Trophoblast cell (in vitro differentiated cells and primary cell): ENCODE measurements at regions not wholly inside any gene's neighbourhood (a gene's known extent, or its start where the extent isn't known, plus 50 kb on each side); places are given as distances from the start of the nearest gene placed in this dataset.

Experiments
- DNase-seq, 2 donors: peaks; one replicate each; pipeline ENCODE4 v3.0.0-alpha.2; 2016
- H2AFZ ChIP-seq: 2 replicates; pipeline ENCODE4 v1.6.1; 2013; ENCODE audit warnings: low read length, moderate library complexity, mild to moderate bottlenecking; ENCODE audit not compliant: insufficient read depth, poor library complexity
- H2AK5ac ChIP-seq: 2 replicates; pipeline ENCODE4 v1.6.1; 2013; ENCODE audit warnings: mild to moderate bottlenecking, low read length
- H2BK120ac ChIP-seq: 2 replicates; pipeline ENCODE4 v1.6.1; 2013; ENCODE audit warnings: low read length, mild to moderate bottlenecking, moderate library complexity; ENCODE audit not compliant: insufficient read depth, poor library complexity
- H2BK12ac ChIP-seq: 2 replicates; pipeline ENCODE4 v1.6.1; 2013; ENCODE audit warnings: mild to moderate bottlenecking, low read length, moderate library complexity
- H2BK5ac ChIP-seq: 2 replicates; pipeline ENCODE4 v1.6.1; 2013; ENCODE audit warnings: low read length, low read depth, moderate library complexity, mild to moderate bottlenecking; ENCODE audit not compliant: poor library complexity
- H3K14ac ChIP-seq: 2 replicates; pipeline ENCODE4 v1.6.1; 2013; ENCODE audit warnings: mild to moderate bottlenecking, low read length
- H3K18ac ChIP-seq: 2 replicates; pipeline ENCODE4 v1.6.1; 2013; ENCODE audit warnings: mild to moderate bottlenecking, low read length
- H3K23ac ChIP-seq: 2 replicates; pipeline ENCODE4 v1.6.1; 2013; ENCODE audit warnings: low read length
- H3K27ac ChIP-seq: 2 replicates; pipeline ENCODE4 v1.5.1; 2013; ENCODE audit warnings: low read depth, mild to moderate bottlenecking, inconsistent platforms, low read length, moderate library complexity
- H3K27me3 ChIP-seq: 2 replicates; pipeline ENCODE4 v1.6.1; 2013; ENCODE audit warnings: inconsistent platforms, mild to moderate bottlenecking, low read length, moderate library complexity; ENCODE audit not compliant: insufficient read depth
- H3K36me3 ChIP-seq, 2 experiments: 1 replicate in 1 of 2; 2 replicates in 1 of 2; pipeline ENCODE4 v1.6.1; 2013; ENCODE audit warnings: low read length in 2 of 2, mild to moderate bottlenecking in 2 of 2, moderate library complexity in 1 of 2; ENCODE audit not compliant: insufficient read depth in 2 of 2, control insufficient read depth in 1 of 2
- H3K4ac ChIP-seq: 2 replicates; pipeline ENCODE4 v1.6.1; 2013; ENCODE audit warnings: low read depth, mild to moderate bottlenecking, low read length, moderate library complexity
- H3K4me1 ChIP-seq, 2 experiments: 1 replicate in 1 of 2; 2 replicates in 1 of 2; pipeline ENCODE4 v1.6.1; 2013; ENCODE audit warnings: low read length in 2 of 2, mild to moderate bottlenecking in 2 of 2, moderate library complexity in 1 of 2; ENCODE audit not compliant: insufficient read depth in 2 of 2, control insufficient read depth in 1 of 2
- H3K4me2 ChIP-seq: 2 replicates; pipeline ENCODE4 v1.6.1; 2013; ENCODE audit warnings: inconsistent platforms, mild to moderate bottlenecking, low read length, moderate library complexity
- H3K4me3 ChIP-seq: 2 replicates; pipeline ENCODE4 v1.5.1; 2013; ENCODE audit warnings: mild to moderate bottlenecking, low read depth, low read length, inconsistent platforms
- H3K79me1 ChIP-seq: one replicate; pipeline ENCODE4 v1.6.1; 2013; ENCODE audit warnings: low read length
- H3K79me2 ChIP-seq: 2 replicates; pipeline ENCODE4 v1.6.1; 2013; ENCODE audit warnings: low read length, mild to moderate bottlenecking; ENCODE audit not compliant: control insufficient read depth, insufficient read depth, poor library complexity
- H3K9ac ChIP-seq: 2 replicates; pipeline ENCODE4 v1.6.1; 2013; ENCODE audit warnings: mild to moderate bottlenecking, low read length
- H3K9me3 ChIP-seq: 2 replicates; pipeline ENCODE4 v1.6.1; 2013; ENCODE audit warnings: low read depth, mild to moderate bottlenecking, control low read depth, inconsistent platforms, low read length; ENCODE audit not compliant: insufficient read depth
- H4K12ac ChIP-seq: 2 replicates; pipeline ENCODE4 v1.6.1; 2013; ENCODE audit warnings: low read depth, mild to moderate bottlenecking, low read length, moderate library complexity
- H4K8ac ChIP-seq: 2 replicates; pipeline ENCODE4 v1.6.1; 2013; ENCODE audit warnings: low read depth, mild to moderate bottlenecking, low read length, moderate library complexity
- H4K91ac ChIP-seq: one replicate; pipeline ENCODE4 v1.6.1; 2013; ENCODE audit warnings: low read depth, mild to moderate bottlenecking, low read length, moderate library complexity
- WGBS: extraction: QIAGEN DNeasy Blood & Tissue Kit; methylation state at CpG from one replicate; pipeline ENCODE4 v1.1.7; 2013; ENCODE audit warnings: missing lambda C conversion rate; ENCODE audit not compliant: insufficient read length, insufficient coverage; ENCODE audit errors: extremely low coverage; 5-methylcytosine and 5-hydroxymethylcytosine counted together

DNA sequence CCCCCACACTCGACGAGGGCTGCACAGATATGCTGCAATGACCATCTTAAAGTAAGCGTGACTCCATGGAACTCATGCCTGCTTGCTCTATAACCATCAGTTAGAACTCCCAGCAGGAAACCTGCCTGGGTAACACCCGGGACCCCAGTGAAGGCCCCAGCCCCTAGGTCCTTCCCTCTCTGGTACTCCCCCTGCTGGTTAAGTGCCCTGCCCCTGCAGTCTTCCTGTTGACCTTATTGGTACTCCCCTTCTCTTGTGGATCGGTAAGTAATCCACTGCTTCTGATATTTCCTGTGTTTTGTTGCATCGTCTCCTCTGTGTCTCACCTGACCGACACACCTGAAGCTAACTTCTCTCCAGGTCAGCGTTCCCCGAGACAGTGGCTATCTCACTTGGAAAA is 104.8 kb upstream of the COG2 start:
- no peak overlapping the region for H3K23ac ChIP-seq
- H4K12ac ChIP-seq, result no peak overlapping the region
- H3K4me3 ChIP-seq, result no peak overlapping the region
- no peaks in the 10 kb centered on the region for H3K9me3 ChIP-seq
- H3K4ac ChIP-seq, result no peak overlapping the region
- H2BK12ac ChIP-seq, result no peak overlapping the region
- no peak overlapping the region for H3K27ac ChIP-seq
- no peak overlapping the region for H4K8ac ChIP-seq
- peak overlapping the region; percentile 29 for H3K9ac ChIP-seq
- H3K18ac ChIP-seq, result no peak overlapping the region
- no peak overlapping the region for H3K14ac ChIP-seq
- no peak overlapping the region for H2BK5ac ChIP-seq
- H3K79me2 ChIP-seq, result no peaks in the 10 kb centered on the region
- H3K4me2 ChIP-seq, result no peak overlapping the region
- no peaks in the 10 kb centered on the region for H3K79me1 ChIP-seq
- H2AK5ac ChIP-seq, result no peak overlapping the region
- no peaks in the 10 kb centered on the region for H3K36me3 ChIP-seq
- DNase-seq, result no peak
- H2AFZ ChIP-seq, result no peak overlapping the region
- WGBS, result no CpG with 5 or more reads among the region's 9 CpGs
- H3K4me1 ChIP-seq, result no peaks in the 10 kb centered on the region
- no peak overlapping the region for H4K91ac ChIP-seq
- H2BK120ac ChIP-seq, result no peak overlapping the region
- H3K27me3 ChIP-seq, result no peaks in the 10 kb centered on the region

DNA sequence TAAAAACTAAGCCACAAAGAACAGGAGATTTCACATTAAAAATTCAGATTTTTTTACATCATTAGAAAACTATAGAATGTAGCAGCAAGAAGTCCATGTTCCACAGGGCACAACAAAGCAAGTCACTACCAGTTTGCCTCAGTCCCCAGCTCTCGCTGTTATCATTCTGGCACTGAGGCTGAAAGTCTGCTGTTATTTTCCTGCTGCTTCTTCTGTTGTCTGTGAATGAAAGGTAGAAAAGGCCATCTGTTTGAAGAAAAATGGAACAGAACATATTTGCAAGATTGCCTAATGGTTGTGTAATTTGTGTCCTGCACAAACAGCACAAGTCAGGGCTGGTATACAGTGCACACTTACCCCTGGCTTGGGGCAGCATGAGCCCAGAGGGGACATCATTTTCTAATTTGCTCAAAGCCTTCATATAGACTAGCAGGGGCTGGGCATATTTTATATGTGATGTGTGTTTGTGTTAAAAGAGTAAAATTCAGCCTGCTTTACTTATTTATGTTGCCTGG is 105.6 kb upstream of the COG2 start:
- no peaks in the 10 kb centered on the region for H3K27me3 ChIP-seq
- no peak overlapping the region for H4K8ac ChIP-seq
- H2BK5ac ChIP-seq, result no peak overlapping the region
- no peak overlapping the region for H3K9ac ChIP-seq
- no peak overlapping the region for H3K14ac ChIP-seq
- no peaks in the 10 kb centered on the region for H3K9me3 ChIP-seq
- no peak for DNase-seq
- H3K4ac ChIP-seq, result no peak overlapping the region
- no peak overlapping the region for H2BK12ac ChIP-seq
- no peak overlapping the region for H2BK120ac ChIP-seq
- WGBS, result no CpG with 5 or more reads among the region's 1 CpG
- H3K27ac ChIP-seq, result no peak overlapping the region
- no peak overlapping the region for H2AK5ac ChIP-seq
- no peak overlapping the region for H4K12ac ChIP-seq
- no peaks in the 10 kb centered on the region for H3K79me2 ChIP-seq
- H3K4me1 ChIP-seq, result no peaks in the 10 kb centered on the region
- H3K18ac ChIP-seq, result no peak overlapping the region
- H3K23ac ChIP-seq, result no peak overlapping the region
- H3K36me3 ChIP-seq, result no peaks in the 10 kb centered on the region
- H3K4me3 ChIP-seq, result no peak overlapping the region
- no peaks in the 10 kb centered on the region for H3K79me1 ChIP-seq
- no peak overlapping the region for H2AFZ ChIP-seq
- H3K4me2 ChIP-seq, result no peak overlapping the region
- no peak overlapping the region for H4K91ac ChIP-seq

DNA sequence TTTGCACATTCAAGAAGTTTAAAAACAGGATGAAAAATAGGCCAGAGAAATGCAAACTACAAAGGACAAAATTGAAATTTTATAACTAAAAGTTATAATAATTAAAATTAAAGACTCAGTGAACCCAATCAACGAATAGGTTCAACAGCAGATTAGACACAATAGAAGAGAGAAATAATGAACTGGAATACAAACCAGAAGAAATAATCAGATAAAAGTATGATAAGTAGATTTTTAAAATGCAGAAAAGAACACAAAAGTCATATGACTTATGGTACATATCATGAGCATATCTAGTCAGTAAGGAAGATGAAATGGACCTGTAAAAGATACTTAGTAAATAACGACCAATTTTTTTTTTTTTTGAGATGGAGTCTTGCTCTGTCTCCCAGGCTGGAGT is 108.1 kb upstream of the COG2 start:
- H4K8ac ChIP-seq, result no peak overlapping the region
- no peak overlapping the region for H4K12ac ChIP-seq
- H3K4me2 ChIP-seq, result no peak overlapping the region
- H3K4me3 ChIP-seq, result no peak overlapping the region
- no peak overlapping the region for H2BK5ac ChIP-seq
- H2AK5ac ChIP-seq, result no peak overlapping the region
- no peak overlapping the region for H3K27ac ChIP-seq
- H3K36me3 ChIP-seq, result no peaks in the 10 kb centered on the region
- no peaks in the 10 kb centered on the region for H3K9me3 ChIP-seq
- H4K91ac ChIP-seq, result no peak overlapping the region
- H3K27me3 ChIP-seq, result no peaks in the 10 kb centered on the region
- no peaks in the 10 kb centered on the region for H3K79me1 ChIP-seq
- no CpG with 5 or more reads among the region's 2 CpGs for WGBS
- H3K23ac ChIP-seq, result no peak overlapping the region
- no peak overlapping the region for H2AFZ ChIP-seq
- H2BK12ac ChIP-seq, result no peak overlapping the region
- no peaks in the 10 kb centered on the region for H3K4me1 ChIP-seq
- DNase-seq, result no peak
- H3K14ac ChIP-seq, result no peak overlapping the region
- H2BK120ac ChIP-seq, result no peak overlapping the region
- H3K79me2 ChIP-seq, result no peaks in the 10 kb centered on the region
- no peak overlapping the region for H3K9ac ChIP-seq
- H3K18ac ChIP-seq, result no peak overlapping the region
- H3K4ac ChIP-seq, result no peak overlapping the region

DNA sequence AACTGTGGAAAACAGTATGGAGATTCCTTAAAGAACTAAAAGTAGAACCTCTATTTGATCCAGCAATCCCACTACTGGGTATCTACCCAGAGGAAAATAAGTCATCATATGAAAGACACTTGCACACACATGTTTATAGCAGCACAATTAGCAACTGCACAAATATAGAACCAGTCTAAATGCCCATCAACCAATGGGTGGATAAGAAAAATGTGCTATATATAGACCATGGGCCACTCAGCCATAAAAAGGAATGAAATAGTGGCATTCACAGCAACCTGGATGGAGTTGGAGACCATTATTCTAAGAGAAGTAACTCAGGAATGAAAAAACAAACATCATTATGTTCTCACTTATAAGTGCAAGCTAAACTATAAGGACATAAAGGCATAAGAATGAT is 105.0 kb upstream of the PGBD5 start:
- no peaks in the 10 kb centered on the region for H3K27me3 ChIP-seq
- H3K79me1 ChIP-seq, result no peaks in the 10 kb centered on the region
- H3K14ac ChIP-seq, result no peak overlapping the region
- no peak overlapping the region for H3K9ac ChIP-seq
- H3K4me3 ChIP-seq, result no peak overlapping the region
- H4K91ac ChIP-seq, result no peak overlapping the region
- no peak overlapping the region for H3K4me2 ChIP-seq
- no peaks in the 10 kb centered on the region for H3K4me1 ChIP-seq
- H2BK12ac ChIP-seq, result no peak overlapping the region
- H2AFZ ChIP-seq, result no peak overlapping the region
- H3K4ac ChIP-seq, result no peak overlapping the region
- H3K79me2 ChIP-seq, result no peaks in the 10 kb centered on the region
- no peak overlapping the region for H3K23ac ChIP-seq
- no peak overlapping the region for H2AK5ac ChIP-seq
- H4K12ac ChIP-seq, result no peak overlapping the region
- H3K27ac ChIP-seq, result no peak overlapping the region
- H4K8ac ChIP-seq, result no peak overlapping the region
- H2BK5ac ChIP-seq, result no peak overlapping the region
- DNase-seq, result no peak
- H2BK120ac ChIP-seq, result no peak overlapping the region
- H3K9me3 ChIP-seq, result no peaks in the 10 kb centered on the region
- H3K18ac ChIP-seq, result no peak overlapping the region
- H3K36me3 ChIP-seq, result no peaks in the 10 kb centered on the region
